Progenitor cell of endocrine pancreas (in vitro differentiated cells): ENCODE measurements at regions not wholly inside any gene's neighbourhood (a gene's known extent, or its start where the extent isn't known, plus 50 kb on each side); places are given as distances from the start of the nearest gene placed in this dataset.
A peak's percentile ranks its signal among the peaks of the same experiment; 100 is the strongest.

ENCODE experiments used
- DNase-seq: peaks from one replicate; pipeline ENCODE4 v3.0.0; 2021; ENCODE audit warnings: low spot score; ENCODE audit not compliant: unreplicated experiment
- H3K27ac Mint-ChIP-seq: 2 replicates; pipeline ENCODE4 v1.8.0; 2021; ENCODE audit warnings: mild to moderate bottlenecking, moderate library complexity, mixed read lengths
- H3K27me3 Mint-ChIP-seq: 2 replicates; pipeline ENCODE4 v1.8.0; 2021; ENCODE audit warnings: mixed read lengths
- H3K36me3 Mint-ChIP-seq: 2 replicates; pipeline ENCODE4 v1.8.0; 2022; ENCODE audit warnings: mixed read lengths; ENCODE audit not compliant: insufficient read depth
- H3K4me1 Mint-ChIP-seq: 2 replicates; pipeline ENCODE4 v1.8.0; 2021; ENCODE audit warnings: low read depth, mixed read lengths
- H3K4me3 Mint-ChIP-seq: 2 replicates; pipeline ENCODE4 v1.8.0; 2021; ENCODE audit warnings: low read depth, mild to moderate bottlenecking, moderate library complexity, mixed read lengths
- H3K9me3 Mint-ChIP-seq: 2 replicates; pipeline ENCODE4 v1.8.0; 2021; ENCODE audit warnings: low read depth, mixed read lengths
- TF ChIP-seq, protein P1 (sequence below): fragments of 200-600 bp; sonication (generic); IDR thresholded peaks from one replicate; pipeline ENCODE4 v1.5.0; 2021; ENCODE audit warnings: antibody characterized with exemption, mild to moderate bottlenecking; ENCODE audit not compliant: unreplicated experiment

DNA sequence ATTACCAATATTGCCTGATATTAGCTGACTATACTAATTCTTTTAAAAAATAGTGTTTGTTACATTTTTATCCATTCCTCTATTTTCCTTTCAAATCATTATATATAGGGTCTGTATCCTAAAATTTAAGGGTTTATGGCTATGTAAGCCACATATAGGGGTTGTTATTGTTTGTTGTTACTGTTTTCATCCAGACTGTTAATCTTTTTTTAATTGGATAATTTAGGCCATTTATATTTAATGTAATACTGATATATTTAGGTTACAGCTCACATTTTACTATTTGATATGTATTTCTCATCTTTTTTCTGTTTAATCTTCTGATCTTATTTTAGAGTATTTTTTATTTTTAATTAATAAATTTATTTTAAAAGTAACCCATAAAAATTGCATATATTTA, 487.1 kb upstream of the SGCG start:
- Mint-ChIP-seq H3K4me1 (peaks cover 1% of the 10 kb centered on the region), H3K27me3 (no peaks in the 10 kb centered on the region), H3K4me3 (no peak overlapping the region), H3K27ac (no peak overlapping the region), H3K36me3 (peaks cover 4% of the 10 kb centered on the region), H3K9me3 (peaks cover 15% of the 10 kb centered on the region)
- TF ChIP-seq, protein P1, sequence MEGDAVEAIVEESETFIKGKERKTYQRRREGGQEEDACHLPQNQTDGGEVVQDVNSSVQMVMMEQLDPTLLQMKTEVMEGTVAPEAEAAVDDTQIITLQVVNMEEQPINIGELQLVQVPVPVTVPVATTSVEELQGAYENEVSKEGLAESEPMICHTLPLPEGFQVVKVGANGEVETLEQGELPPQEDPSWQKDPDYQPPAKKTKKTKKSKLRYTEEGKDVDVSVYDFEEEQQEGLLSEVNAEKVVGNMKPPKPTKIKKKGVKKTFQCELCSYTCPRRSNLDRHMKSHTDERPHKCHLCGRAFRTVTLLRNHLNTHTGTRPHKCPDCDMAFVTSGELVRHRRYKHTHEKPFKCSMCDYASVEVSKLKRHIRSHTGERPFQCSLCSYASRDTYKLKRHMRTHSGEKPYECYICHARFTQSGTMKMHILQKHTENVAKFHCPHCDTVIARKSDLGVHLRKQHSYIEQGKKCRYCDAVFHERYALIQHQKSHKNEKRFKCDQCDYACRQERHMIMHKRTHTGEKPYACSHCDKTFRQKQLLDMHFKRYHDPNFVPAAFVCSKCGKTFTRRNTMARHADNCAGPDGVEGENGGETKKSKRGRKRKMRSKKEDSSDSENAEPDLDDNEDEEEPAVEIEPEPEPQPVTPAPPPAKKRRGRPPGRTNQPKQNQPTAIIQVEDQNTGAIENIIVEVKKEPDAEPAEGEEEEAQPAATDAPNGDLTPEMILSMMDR, result no peak
- no peak for DNase-seq

DNA sequence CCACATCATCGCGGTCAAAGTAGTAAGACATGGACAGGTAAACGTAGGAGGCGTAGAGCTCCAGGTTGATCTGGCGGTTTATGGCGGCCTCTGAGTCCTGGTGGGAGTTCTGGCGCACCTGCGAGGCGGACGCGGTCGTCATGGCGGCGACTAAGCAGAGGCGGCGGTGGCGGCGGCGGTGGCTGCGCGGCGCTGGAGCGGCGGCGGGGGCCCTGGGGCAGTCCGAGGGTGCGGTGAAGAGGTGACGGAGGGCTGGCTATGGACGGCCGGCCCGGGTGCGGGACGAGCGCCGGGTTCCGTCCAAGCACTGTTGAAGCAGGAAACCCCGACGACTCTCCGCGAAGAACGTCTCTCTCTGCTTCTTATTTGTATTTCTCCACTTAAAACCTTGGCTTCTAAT, 484.3 kb upstream of the SGCG start:
- H3K27ac Mint-ChIP-seq, result no peak overlapping the region
- H3K4me3 Mint-ChIP-seq, result peak overlapping the region; percentile 9
- peaks cover 14% of the 10 kb centered on the region for H3K27me3 Mint-ChIP-seq
- H3K36me3 Mint-ChIP-seq, result peaks cover 4% of the 10 kb centered on the region
- TF ChIP-seq, protein P1, result no peak
- peaks cover 1% of the 10 kb centered on the region for H3K4me1 Mint-ChIP-seq
- H3K9me3 Mint-ChIP-seq, result peaks cover 15% of the 10 kb centered on the region
- DNase-seq, result no peak

DNA sequence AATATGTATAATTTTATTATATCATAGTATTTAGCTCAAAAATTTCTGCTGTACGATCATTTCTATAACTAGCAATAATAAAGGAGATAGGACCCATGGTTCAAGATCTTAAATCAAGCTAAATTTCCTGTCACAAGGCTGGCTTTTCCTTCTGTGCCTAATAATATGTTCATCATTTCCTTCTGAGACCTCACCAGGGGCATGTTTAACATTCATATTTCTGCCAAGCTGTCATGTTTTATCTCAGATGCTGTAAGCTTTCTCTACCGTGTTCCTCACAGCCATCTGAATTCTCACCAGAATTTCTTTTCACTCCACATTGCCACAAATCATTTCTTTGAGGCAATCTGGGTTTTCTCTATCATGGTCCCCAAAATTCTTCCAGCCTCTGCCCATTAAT, 482.3 kb upstream of the SGCG start:
- TF ChIP-seq, protein P1, result no peak
- DNase-seq, result no peak
- Mint-ChIP-seq H3K4me1 (peaks cover 2% of the 10 kb centered on the region), H3K27ac (no peak overlapping the region), H3K9me3 (peaks cover 11% of the 10 kb centered on the region), H3K36me3 (peaks cover 2% of the 10 kb centered on the region), H3K4me3 (no peak overlapping the region), H3K27me3 (peaks cover 14% of the 10 kb centered on the region)

DNA sequence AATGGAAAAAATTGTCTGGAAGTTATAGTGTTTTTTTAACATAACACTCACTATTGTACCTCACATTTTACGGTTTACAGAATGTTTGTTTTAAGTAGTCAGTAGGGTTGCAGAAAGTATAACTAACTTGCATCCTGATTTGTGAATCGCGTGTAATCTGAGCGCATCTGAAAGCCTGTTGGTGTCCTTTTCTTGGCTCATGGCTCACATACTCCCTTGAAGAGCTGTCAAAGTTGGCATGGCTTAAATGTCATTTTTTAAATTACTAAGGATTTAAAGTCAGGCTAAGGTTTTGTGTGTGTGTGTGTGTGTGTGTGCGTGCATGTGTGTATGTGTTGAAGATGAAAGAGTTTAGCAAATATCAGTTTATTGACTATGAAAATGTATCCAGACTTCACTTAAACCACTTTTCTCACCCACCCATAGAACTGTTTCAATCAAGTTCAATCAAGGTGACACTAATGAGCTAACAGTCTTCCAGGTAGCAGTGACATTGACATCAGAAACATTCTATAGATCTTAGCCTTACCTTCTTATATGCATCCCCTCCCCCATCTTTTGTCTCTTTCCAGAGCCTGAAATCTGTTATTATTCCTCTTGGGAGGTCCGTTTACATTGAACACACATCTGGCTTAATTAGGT, 480.4 kb upstream of the SGCG start:
- Mint-ChIP-seq H3K4me3 (no peak overlapping the region), H3K36me3 (no peaks in the 10 kb centered on the region)
- TF ChIP-seq, protein P1, result no peak

DNA sequence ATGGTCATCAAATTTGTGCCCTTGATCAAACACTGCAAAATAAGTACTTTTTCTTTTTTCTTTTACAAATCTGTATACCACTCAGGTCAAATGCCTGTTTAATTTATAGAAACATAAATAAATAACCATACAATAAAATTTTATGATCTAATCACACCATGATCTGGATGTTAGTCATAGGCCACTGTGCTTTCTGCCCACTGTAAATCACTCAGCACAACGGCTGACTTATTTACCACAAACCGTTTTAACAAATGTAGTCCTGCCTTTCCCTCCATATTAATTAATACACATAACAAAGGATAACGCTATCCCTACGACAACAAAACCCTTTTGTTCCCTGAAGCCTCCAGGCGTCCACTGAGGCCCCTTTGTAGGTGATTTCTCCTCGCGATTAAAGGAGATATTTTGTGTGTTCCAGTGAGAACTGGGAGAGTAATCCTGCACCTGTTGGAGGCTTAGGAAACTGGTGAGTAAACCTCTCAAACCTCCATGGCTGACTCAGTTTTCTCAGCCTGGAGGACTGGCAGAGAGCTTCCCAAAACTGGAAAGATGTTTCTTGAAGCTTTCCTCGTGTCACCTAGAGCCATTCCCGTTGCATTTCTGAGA, 477.1 kb upstream of the SGCG start:
- no peaks in the 10 kb centered on the region for H3K9me3 Mint-ChIP-seq
- H3K27ac Mint-ChIP-seq, result no peak overlapping the region
- peaks cover 54% of the 10 kb centered on the region for H3K27me3 Mint-ChIP-seq
- H3K36me3 Mint-ChIP-seq, result no peaks in the 10 kb centered on the region
- no peak for DNase-seq
- H3K4me1 Mint-ChIP-seq, result peaks cover 11% of the 10 kb centered on the region
- TF ChIP-seq, protein P1, result no peak
- peak overlapping the region; percentile 35 for H3K4me3 Mint-ChIP-seq

More for the DNA sequence above, 480.4 kb upstream of the SGCG start:
- DNase-seq, result no peak
- peaks cover 4% of the 10 kb centered on the region for H3K9me3 Mint-ChIP-seq
- H3K27ac Mint-ChIP-seq, result no peak overlapping the region
- peaks cover 7% of the 10 kb centered on the region for H3K4me1 Mint-ChIP-seq
- peaks cover 27% of the 10 kb centered on the region for H3K27me3 Mint-ChIP-seq
